ENCODE measurements at regions not wholly inside any gene's neighbourhood (a gene's known extent, or its start where the extent isn't known, plus 50 kb on each side); places are given as distances from the start of the nearest gene placed in this dataset.
"Not testable (repeated sequence)": the region's sequence is repeated elsewhere in the genome, so short reads cannot be mapped to it uniquely, and the experiment has no call there.

DNA sequence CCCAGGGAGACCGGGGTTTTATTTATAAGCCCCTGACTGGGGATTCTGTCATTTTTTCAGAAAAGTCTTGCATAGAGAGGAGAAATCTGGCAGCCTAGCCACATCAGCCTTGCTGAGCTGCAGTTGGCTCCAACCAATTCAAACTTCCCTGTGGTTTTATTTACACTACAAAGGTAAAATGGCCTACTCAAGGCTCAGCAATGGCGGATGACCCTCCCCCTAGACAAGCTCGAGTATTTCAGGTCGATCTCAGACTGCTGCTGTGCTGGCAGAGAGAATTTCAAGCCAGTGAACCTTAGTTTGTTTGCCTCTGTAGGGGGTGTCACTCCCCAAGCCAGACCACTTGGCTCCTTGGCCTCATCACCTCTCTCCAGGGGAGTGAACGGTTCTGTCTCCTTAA lies 52.9 kb downstream of the CDY2A start:
- not testable (repeated sequence) for H3K36me3 Mint-ChIP-seq; H3K27ac ChIP-seq (ENCODE audit: insufficient read depth, low read length, poor library complexity, severe bottlenecking); H3K4me1 ChIP-seq (ENCODE audit: control insufficient read depth, insufficient read depth, low read length, poor library complexity, severe bottlenecking); H3K4me3 ChIP-seq (ENCODE audit: low read depth, low read length); H3K4me3 Mint-ChIP-seq; H3K9me3 ChIP-seq (ENCODE audit: control insufficient read depth in 2 of 2, low read length in 2 of 2); H3K27me3 ChIP-seq (ENCODE audit: control insufficient read depth, insufficient read depth, low read length); H3K27me3 Mint-ChIP-seq; ATAC-seq (ENCODE audit: low read depth in 2 of 2); DNase-seq; H3K27ac Mint-ChIP-seq; H3K4me1 Mint-ChIP-seq; H3K36me3 ChIP-seq (ENCODE audit: control insufficient read depth, insufficient read depth, low read length); H3K9me3 Mint-ChIP-seq

DNA sequence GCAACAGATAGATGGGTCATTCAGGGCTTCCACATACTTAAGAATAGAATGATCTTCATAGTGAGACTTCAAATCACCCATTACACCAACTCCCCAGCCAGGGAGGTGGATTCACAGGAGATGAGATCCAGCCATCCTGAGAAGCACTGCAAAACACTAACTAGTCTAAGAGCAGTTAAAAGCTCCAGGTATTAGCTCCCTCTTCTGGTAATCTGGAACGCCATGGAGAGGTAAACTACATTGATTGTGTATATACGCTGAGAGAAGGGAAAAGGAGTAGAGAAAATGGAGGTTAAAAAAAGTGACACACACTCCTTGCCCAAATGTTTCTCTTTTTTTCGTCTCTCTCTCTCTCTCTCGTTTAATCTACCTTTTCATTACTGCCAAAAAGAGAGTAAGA lies 60.3 kb downstream of the CDY2A start:
- H3K27me3 ChIP-seq (ENCODE audit: control insufficient read depth, insufficient read depth, low read length); DNase-seq; H3K9me3 ChIP-seq (ENCODE audit: control insufficient read depth in 2 of 2, low read length in 2 of 2); H3K4me1 ChIP-seq (ENCODE audit: control insufficient read depth, insufficient read depth, low read length, poor library complexity, severe bottlenecking); H3K27me3 Mint-ChIP-seq; H3K27ac Mint-ChIP-seq; H3K4me3 ChIP-seq (ENCODE audit: low read depth, low read length); H3K4me3 Mint-ChIP-seq; ATAC-seq (ENCODE audit: low read depth in 2 of 2); H3K36me3 Mint-ChIP-seq; H3K9me3 Mint-ChIP-seq; H3K27ac ChIP-seq (ENCODE audit: insufficient read depth, low read length, poor library complexity, severe bottlenecking); H3K4me1 Mint-ChIP-seq; H3K36me3 ChIP-seq (ENCODE audit: control insufficient read depth, insufficient read depth, low read length): not testable (repeated sequence)

DNA sequence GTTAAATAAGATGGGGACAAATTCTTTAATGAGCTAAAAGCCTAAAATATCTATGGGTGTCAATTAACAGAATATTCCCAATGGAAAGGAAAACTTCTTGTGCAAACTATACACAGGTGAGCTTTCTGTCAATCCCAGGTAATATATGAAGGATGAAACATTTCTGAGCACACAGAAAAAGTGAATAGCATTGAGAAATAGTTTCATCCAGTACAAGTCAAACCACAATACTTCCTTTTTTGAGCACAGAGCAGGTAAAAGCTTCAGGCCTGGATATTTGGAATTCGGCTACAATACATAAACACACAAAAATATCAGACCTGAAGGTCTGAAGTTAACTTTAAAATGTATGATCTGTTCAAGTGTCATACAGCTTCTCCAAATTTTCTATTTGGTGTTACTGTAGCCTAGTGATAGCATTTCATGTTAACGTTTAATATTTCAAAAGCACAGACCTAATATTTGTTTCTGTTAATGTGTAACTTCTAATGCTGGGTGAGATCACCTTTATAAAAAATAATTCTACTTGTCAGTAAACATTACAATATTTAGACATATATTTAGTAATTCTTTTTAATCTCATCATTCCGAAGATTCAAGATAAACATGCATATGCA lies 60.9 kb downstream of the CDY2A start:
- not testable (repeated sequence) for DNase-seq; H3K4me3 Mint-ChIP-seq; H3K27ac ChIP-seq (ENCODE audit: insufficient read depth, low read length, poor library complexity, severe bottlenecking); H3K4me1 Mint-ChIP-seq; H3K4me1 ChIP-seq (ENCODE audit: control insufficient read depth, insufficient read depth, low read length, poor library complexity, severe bottlenecking); H3K36me3 ChIP-seq (ENCODE audit: control insufficient read depth, insufficient read depth, low read length); H3K27ac Mint-ChIP-seq; H3K4me3 ChIP-seq (ENCODE audit: low read depth, low read length); H3K9me3 Mint-ChIP-seq; H3K27me3 ChIP-seq (ENCODE audit: control insufficient read depth, insufficient read depth, low read length); H3K9me3 ChIP-seq (ENCODE audit: control insufficient read depth in 2 of 2, low read length in 2 of 2); H3K27me3 Mint-ChIP-seq; ATAC-seq (ENCODE audit: low read depth in 2 of 2); H3K36me3 Mint-ChIP-seq

DNA sequence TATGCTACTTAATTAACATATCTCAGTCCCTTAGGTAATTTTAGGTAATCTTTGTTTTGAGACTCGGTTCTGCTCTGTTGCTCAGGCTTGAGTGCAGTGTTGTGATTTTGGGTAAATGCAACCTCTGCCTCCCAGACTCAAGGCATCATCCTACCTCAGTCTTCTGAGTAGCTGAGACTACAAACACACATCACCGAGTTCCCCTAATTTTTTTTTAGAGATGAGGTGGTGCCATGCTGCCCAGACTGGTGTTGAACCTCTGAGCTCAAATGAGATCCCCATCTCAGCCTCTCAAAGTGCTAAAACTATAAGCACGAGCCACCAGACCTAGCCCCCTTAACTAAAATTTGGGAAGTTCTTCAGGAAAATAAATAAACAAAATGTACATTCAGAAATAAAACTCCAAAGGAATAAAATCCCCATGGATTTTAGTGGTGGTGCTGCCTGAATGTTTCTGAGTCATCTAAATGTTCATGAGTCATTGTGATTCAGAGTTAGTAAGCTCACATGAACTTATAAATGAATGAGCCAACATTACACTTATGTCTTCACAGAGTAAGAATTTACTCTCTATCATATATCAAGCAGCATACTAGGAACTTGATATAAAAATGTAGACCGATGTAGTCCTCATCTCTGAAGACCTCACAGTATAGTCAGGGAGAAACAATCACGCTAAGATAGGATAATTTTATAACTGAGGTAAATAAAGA lies 62.5 kb downstream of the CDY2A start:
- H3K9me3 ChIP-seq (ENCODE audit: control insufficient read depth in 2 of 2, low read length in 2 of 2); H3K9me3 Mint-ChIP-seq; H3K27me3 Mint-ChIP-seq; H3K27me3 ChIP-seq (ENCODE audit: control insufficient read depth, insufficient read depth, low read length); H3K4me1 Mint-ChIP-seq; H3K4me3 ChIP-seq (ENCODE audit: low read depth, low read length); H3K27ac ChIP-seq (ENCODE audit: insufficient read depth, low read length, poor library complexity, severe bottlenecking); DNase-seq; H3K36me3 Mint-ChIP-seq; ATAC-seq (ENCODE audit: low read depth in 2 of 2); H3K27ac Mint-ChIP-seq; H3K4me1 ChIP-seq (ENCODE audit: control insufficient read depth, insufficient read depth, low read length, poor library complexity, severe bottlenecking); H3K4me3 Mint-ChIP-seq; H3K36me3 ChIP-seq (ENCODE audit: control insufficient read depth, insufficient read depth, low read length): not testable (repeated sequence)

DNA sequence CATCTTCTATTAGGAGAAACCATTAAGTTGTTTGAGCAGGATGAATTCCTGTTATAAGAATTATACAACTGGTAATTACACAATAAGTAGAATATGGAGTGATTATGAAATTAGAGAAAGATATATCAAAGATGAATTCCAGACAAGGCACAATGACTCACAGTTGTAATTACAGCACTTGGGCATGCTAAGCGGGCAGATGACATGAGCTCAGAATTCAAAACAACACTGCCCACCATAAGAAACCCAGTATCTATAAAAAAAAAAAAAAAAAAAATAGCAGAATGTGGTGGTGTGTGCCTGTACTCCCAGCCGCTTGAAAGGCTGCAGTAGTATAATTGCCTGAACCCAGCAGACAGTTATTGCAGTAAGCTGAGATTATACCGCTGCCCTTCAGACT lies 67.4 kb downstream of the CDY2A start:
- H3K9me3 Mint-ChIP-seq; H3K27ac ChIP-seq (ENCODE audit: insufficient read depth, low read length, poor library complexity, severe bottlenecking); ATAC-seq (ENCODE audit: low read depth in 2 of 2); DNase-seq; H3K4me3 ChIP-seq (ENCODE audit: low read depth, low read length); H3K27ac Mint-ChIP-seq; H3K4me3 Mint-ChIP-seq; H3K4me1 Mint-ChIP-seq; H3K27me3 Mint-ChIP-seq; H3K27me3 ChIP-seq (ENCODE audit: control insufficient read depth, insufficient read depth, low read length); H3K9me3 ChIP-seq (ENCODE audit: control insufficient read depth in 2 of 2, low read length in 2 of 2); H3K4me1 ChIP-seq (ENCODE audit: control insufficient read depth, insufficient read depth, low read length, poor library complexity, severe bottlenecking); H3K36me3 Mint-ChIP-seq; H3K36me3 ChIP-seq (ENCODE audit: control insufficient read depth, insufficient read depth, low read length): not testable (repeated sequence)

DNA sequence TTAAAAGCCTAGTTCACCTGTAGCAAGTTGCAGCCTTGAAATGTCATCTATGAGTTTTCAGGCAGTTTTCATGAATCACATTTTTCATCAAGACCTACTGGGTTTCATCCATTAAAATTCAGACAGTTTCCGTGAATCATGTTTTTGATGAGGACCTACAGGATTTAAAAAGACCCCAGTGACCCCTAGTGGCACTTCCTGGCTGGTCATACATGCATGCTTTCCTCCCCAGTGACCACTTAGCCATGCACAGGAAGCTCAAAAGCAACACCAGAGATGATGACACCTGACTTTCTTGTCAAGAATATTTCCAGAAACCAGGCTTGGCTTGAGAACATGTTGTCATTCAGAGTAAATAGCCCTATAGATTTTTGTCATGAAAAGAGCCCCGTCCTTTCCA lies 80.1 kb downstream of the CDY2A start:
- H3K4me1 Mint-ChIP-seq; H3K4me3 ChIP-seq (ENCODE audit: low read depth, low read length); H3K36me3 ChIP-seq (ENCODE audit: control insufficient read depth, insufficient read depth, low read length); H3K27me3 Mint-ChIP-seq; H3K27me3 ChIP-seq (ENCODE audit: control insufficient read depth, insufficient read depth, low read length); H3K9me3 Mint-ChIP-seq; H3K9me3 ChIP-seq (ENCODE audit: control insufficient read depth in 2 of 2, low read length in 2 of 2); H3K36me3 Mint-ChIP-seq; ATAC-seq (ENCODE audit: low read depth in 2 of 2); H3K4me1 ChIP-seq (ENCODE audit: control insufficient read depth, insufficient read depth, low read length, poor library complexity, severe bottlenecking); H3K4me3 Mint-ChIP-seq; DNase-seq; H3K27ac Mint-ChIP-seq; H3K27ac ChIP-seq (ENCODE audit: insufficient read depth, low read length, poor library complexity, severe bottlenecking): not testable (repeated sequence)

DNA sequence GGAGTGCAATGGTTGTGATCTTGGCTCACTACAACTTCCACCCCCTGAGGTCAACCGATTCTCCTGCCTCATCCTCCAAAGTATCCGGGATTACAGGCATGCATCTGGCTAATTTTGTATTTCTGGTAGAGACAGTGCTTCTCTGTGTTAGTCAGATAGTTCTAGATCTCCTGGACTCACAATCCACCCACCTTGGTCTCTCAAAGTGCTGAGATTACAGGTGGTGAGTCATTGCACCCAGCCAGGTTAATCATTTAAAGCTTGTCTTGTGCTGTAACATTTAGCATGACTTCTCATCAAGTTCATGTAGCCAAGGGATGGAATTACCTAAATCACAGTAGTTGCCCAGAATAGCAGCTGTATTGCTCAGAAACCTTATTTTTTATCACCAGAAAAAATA lies 92.8 kb downstream of the CDY2A start:
- H3K4me3 ChIP-seq (ENCODE audit: low read depth, low read length); H3K27ac Mint-ChIP-seq; H3K4me1 ChIP-seq (ENCODE audit: control insufficient read depth, insufficient read depth, low read length, poor library complexity, severe bottlenecking); H3K4me1 Mint-ChIP-seq; H3K9me3 ChIP-seq (ENCODE audit: control insufficient read depth in 2 of 2, low read length in 2 of 2); H3K9me3 Mint-ChIP-seq; ATAC-seq (ENCODE audit: low read depth in 2 of 2); H3K27me3 ChIP-seq (ENCODE audit: control insufficient read depth, insufficient read depth, low read length); DNase-seq; H3K27ac ChIP-seq (ENCODE audit: insufficient read depth, low read length, poor library complexity, severe bottlenecking); H3K27me3 Mint-ChIP-seq; H3K36me3 ChIP-seq (ENCODE audit: control insufficient read depth, insufficient read depth, low read length); H3K4me3 Mint-ChIP-seq; H3K36me3 Mint-ChIP-seq: not testable (repeated sequence)

DNA sequence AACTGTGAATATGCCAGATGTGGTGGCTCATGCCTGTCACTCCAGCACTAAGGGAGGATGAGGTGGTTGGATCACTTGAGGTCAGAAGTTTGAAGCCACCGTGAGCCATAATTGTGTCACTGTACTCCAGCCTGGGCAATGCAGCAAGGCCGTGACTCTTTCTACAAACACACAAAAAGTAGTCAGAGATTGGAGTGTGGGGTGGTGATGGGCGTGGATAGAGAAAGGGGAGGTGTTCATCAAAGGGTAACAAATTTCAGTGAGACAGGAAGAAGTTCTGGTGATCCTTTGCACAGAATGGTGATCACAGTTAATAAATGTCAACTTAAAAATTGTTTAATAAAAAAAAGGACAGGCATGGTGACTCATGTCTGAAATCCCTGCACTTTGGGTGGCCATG lies 112.1 kb downstream of the CDY2A start:
- H3K4me1 Mint-ChIP-seq; H3K36me3 Mint-ChIP-seq; H3K9me3 ChIP-seq (ENCODE audit: control insufficient read depth in 2 of 2, low read length in 2 of 2); H3K27me3 ChIP-seq (ENCODE audit: control insufficient read depth, insufficient read depth, low read length); H3K27ac Mint-ChIP-seq; H3K4me3 Mint-ChIP-seq; ATAC-seq (ENCODE audit: low read depth in 2 of 2); H3K27ac ChIP-seq (ENCODE audit: insufficient read depth, low read length, poor library complexity, severe bottlenecking); H3K4me1 ChIP-seq (ENCODE audit: control insufficient read depth, insufficient read depth, low read length, poor library complexity, severe bottlenecking); H3K9me3 Mint-ChIP-seq; H3K36me3 ChIP-seq (ENCODE audit: control insufficient read depth, insufficient read depth, low read length); H3K4me3 ChIP-seq (ENCODE audit: low read depth, low read length); DNase-seq; H3K27me3 Mint-ChIP-seq: not testable (repeated sequence)

Measured in CD4-positive, CD25-positive, alpha-beta regulatory T cell (primary cell).